ENCODE measurements at regions not wholly inside any gene's neighbourhood (a gene's known extent, or its start where the extent isn't known, plus 50 kb on each side); places are given as distances from the start of the nearest gene placed in this dataset.

- no peak for TF ChIP-seq CTCF (conservative IDR thresholded peaks at IDR 0.05 in 1 of 2, IDR thresholded peaks at IDR 0.05 in 1 of 2; ENCODE audit: low read depth in 1 of 2, low read length in 2 of 2)
- TF ChIP-seq EZH2 (IDR thresholded peaks at IDR 0.05; ENCODE audit: low read length, missing control alignments), result no peak
These were observed 451.4 kb downstream of the EIPR1 start for GRCh38 chr2:2926009-2926857.

Data from fibroblast of lung (primary cell).